ENCODE measurements at regions not wholly inside any gene's neighbourhood (a gene's known extent, or its start where the extent isn't known, plus 50 kb on each side); places are given as distances from the start of the nearest gene placed in this dataset.

- no peaks in the 10 kb centered on the region for H3K9me3 ChIP-seq (replicated peaks; ENCODE audit: control insufficient read depth, insufficient read depth, low read length)
- no peak overlapping the region for H3K4me3 ChIP-seq
- ChIA-PET RAD21 (ENCODE audit: unreplicated experiment) (interaction anchor here (0.8 to 4.1 kb wide), 2 partner anchors 42 to 310 kb away, joined by 3 to 34 read pairs; no protein-coding TSS in a partner anchor), CTCF (interaction anchor here (0.8 to 5.6 kb wide), 10 partner anchors 10 to 984 kb away, joined by 3 to 64 read pairs (median 4); no protein-coding TSS in a partner anchor), POLR2A (no interaction called here), SMC1A (ENCODE audit: uncharacterized antibody, unreplicated experiment) (interaction anchor here (0.7 to 1.6 kb wide), 5 partner anchors 10 to 319 kb away, joined by 3 to 12 read pairs (median 4); no protein-coding TSS in a partner anchor)
- no peak for TF ChIP-seq ETV6 (conservative IDR thresholded peaks at IDR 0.05 in 1 of 2, IDR thresholded peaks at IDR 0.05 in 1 of 2; ENCODE audit: borderline replicate concordance in 1 of 2, low read depth in 1 of 2)
- no peak for TF ChIP-seq ELK1 (IDR thresholded peaks at IDR 0.05; ENCODE audit: low read depth, low read length)
- no peak overlapping the region for H3K9ac ChIP-seq (ENCODE audit: control insufficient read depth, insufficient read depth, low read length)
- no peaks in the 10 kb centered on the region for H3K36me3 ChIP-seq (ENCODE audit: control insufficient read depth in 2 of 2, insufficient read depth in 2 of 2, low read length in 1 of 2)
- no TSS peak for BruUV-seq (replicated peaks)
- in situ Hi-C loops (cut with MboI) = loop anchor here (5.0 kb wide), 1 partner anchor 312 kb away; no protein-coding TSS in a partner anchor
- H4K20me1 ChIP-seq (ENCODE audit: control insufficient read depth, insufficient read depth) = no peaks in the 10 kb centered on the region
- intact Hi-C loops (cut with micrococcal nuclease; ENCODE audit: unreplicated experiment) = loop anchor here (1.0 to 10.0 kb wide), 2 partner anchors 311 to 510 kb away; no protein-coding TSS in a partner anchor
- H3K79me2 ChIP-seq (ENCODE audit: control insufficient read depth, insufficient read depth, low read length) = no peaks in the 10 kb centered on the region
- ATAC-seq = no peak
- H3K4me2 ChIP-seq (ENCODE audit: control insufficient read depth, insufficient read depth) = no peak overlapping the region
- H3K27ac ChIP-seq (ENCODE audit: control insufficient read depth, insufficient read depth) = no peak overlapping the region
- no peak for DNase-seq (ENCODE audit: low read depth, low spot score)
- 43% methylated on average over 6 of the region's 6 CpGs for WGBS (ENCODE audit: insufficient coverage, insufficient replicate concordance, low lambda C conversion rate, missing lambda C conversion rate)
- no peaks in the 10 kb centered on the region for H3K4me1 ChIP-seq (ENCODE audit: control insufficient read depth, insufficient read depth, low read length)
- no peaks in the 10 kb centered on the region for H3K27me3 ChIP-seq (replicated peaks in 1 of 2; ENCODE audit: control insufficient read depth in 2 of 2, insufficient read depth in 2 of 2, low read length in 1 of 2)
- no peak for FAIRE-seq
- H2AFZ ChIP-seq (ENCODE audit: control insufficient read depth, low read depth, low read length) = no peak overlapping the region
These were observed 116.6 kb upstream of the WDR11 start for GRCh38 chr10:120734483-120735078.

GRCh38 chr10:120735315-120735714 lies 115.8 kb upstream of the WDR11 start:
- H3K4me2 ChIP-seq (ENCODE audit: control insufficient read depth, insufficient read depth) = no peak overlapping the region
- DNase-seq (ENCODE audit: low read depth, low spot score) = no peak
- no peak overlapping the region for H3K4me3 ChIP-seq
- 38% methylated on average over 5 of the region's 5 CpGs for WGBS (ENCODE audit: insufficient coverage, insufficient replicate concordance, low lambda C conversion rate, missing lambda C conversion rate)
- no peaks in the 10 kb centered on the region for H4K20me1 ChIP-seq (ENCODE audit: control insufficient read depth, insufficient read depth)
- CTCF ChIA-PET = interaction anchor here (0.8 to 5.6 kb wide), 11 partner anchors 11 to 985 kb away, joined by 3 to 64 read pairs (median 4); no protein-coding TSS in a partner anchor
- intact Hi-C loops (cut with micrococcal nuclease; ENCODE audit: unreplicated experiment) = loop anchor here (1.0 to 10.0 kb wide), 2 partner anchors 312 to 511 kb away; no protein-coding TSS in a partner anchor
- H3K36me3 ChIP-seq (ENCODE audit: control insufficient read depth in 2 of 2, insufficient read depth in 2 of 2, low read length in 1 of 2) = no peaks in the 10 kb centered on the region
- TF ChIP-seq CREM (IDR thresholded peaks at IDR 0.05; ENCODE audit: low read depth) (no peak), FOS (IDR thresholded peaks at IDR 0.05; ENCODE audit: borderline replicate concordance, extremely low read depth, insufficient read length) (no peak), SMAD1 (IDR thresholded peaks at IDR 0.05; ENCODE audit: low read depth, partially characterized antibody) (no peak), IRF5 (IDR thresholded peaks at IDR 0.05; ENCODE audit: borderline replicate concordance) (no peak), EZH2 (IDR thresholded peaks at IDR 0.05; ENCODE audit: borderline replicate concordance, control insufficient read depth, low read depth, low read length) (no peak), ZNF24 (IDR thresholded peaks at IDR 0.05) (no peak), CTCF (IDR thresholded peaks at IDR 0.05 in 2 of 3, conservative IDR thresholded peaks at IDR 0.05 in 1 of 3; ENCODE audit: control insufficient read depth in 2 of 3, extremely low read depth in 1 of 3, insufficient read depth in 1 of 3, low read depth in 3 of 3, low read length in 3 of 3) (no peak), YY1 (IDR thresholded peaks at IDR 0.05; ENCODE audit: low read depth, low read length) (no peak)
- H2AFZ ChIP-seq (ENCODE audit: control insufficient read depth, low read depth, low read length) = no peak overlapping the region
- no peaks in the 10 kb centered on the region for H3K4me1 ChIP-seq (ENCODE audit: control insufficient read depth, insufficient read depth, low read length)
- RAD21 ChIA-PET (ENCODE audit: unreplicated experiment) = interaction anchor here (0.8 to 4.1 kb wide), 2 partner anchors 42 to 311 kb away, joined by 3 to 34 read pairs; no protein-coding TSS in a partner anchor
- no peak overlapping the region for H3K9ac ChIP-seq (ENCODE audit: control insufficient read depth, insufficient read depth, low read length)
- POLR2A ChIA-PET = no interaction called here
- peak; percentile 30; the same call in 1 of the 3 replicates for ATAC-seq
- no peaks in the 10 kb centered on the region for H3K9me3 ChIP-seq (replicated peaks; ENCODE audit: control insufficient read depth, insufficient read depth, low read length)
- H3K27ac ChIP-seq (ENCODE audit: control insufficient read depth, insufficient read depth) = no peak overlapping the region
- H3K79me2 ChIP-seq (ENCODE audit: control insufficient read depth, insufficient read depth, low read length) = no peaks in the 10 kb centered on the region
- no TSS peak for BruUV-seq (replicated peaks)
- no peak for FAIRE-seq
- SMC1A ChIA-PET (ENCODE audit: uncharacterized antibody, unreplicated experiment) = interaction anchor here (1.1 to 1.6 kb wide), 4 partner anchors 11 to 319 kb away, joined by 3 to 12 read pairs (median 4); no protein-coding TSS in a partner anchor
- in situ Hi-C loops (cut with MboI) = loop anchor here (5.0 kb wide), 1 partner anchor 313 kb away; no protein-coding TSS in a partner anchor
- no peaks in the 10 kb centered on the region for H3K27me3 ChIP-seq (replicated peaks in 1 of 2; ENCODE audit: control insufficient read depth in 2 of 2, insufficient read depth in 2 of 2, low read length in 1 of 2)

Data from GM12878 (cell line).